Karpas-422 (cell line): ENCODE measurements at regions not wholly inside any gene's neighbourhood (a gene's known extent, or its start where the extent isn't known, plus 50 kb on each side); places are given as distances from the start of the nearest gene placed in this dataset.

ENCODE experiments used
- DNase-seq: peaks from one replicate; pipeline ENCODE4 v3.0.0-alpha.2; 2015
- H2AFZ ChIP-seq: fragments of 200-600 bp; sonication (generic); 2 replicates; pipeline ENCODE4 v1.6.1; 2014; ENCODE audit warnings: antibody characterized with exemption, low read length, mixed read lengths
- H3K27ac ChIP-seq: fragments of 200-600 bp; sonication (generic); 2 replicates; pipeline ENCODE4 v1.5.1; 2014; ENCODE audit warnings: mild to moderate bottlenecking, low read length, moderate library complexity
- H3K27me3 ChIP-seq: fragments of 200-600 bp; sonication (generic); 2 replicates; pipeline ENCODE4 v1.6.1; 2014; ENCODE audit warnings: low read length, mixed read lengths
- H3K36me3 ChIP-seq: fragments of 200-600 bp; sonication (generic); 2 replicates; pipeline ENCODE4 v1.6.1; 2014; ENCODE audit warnings: low read length, mixed read lengths; ENCODE audit not compliant: insufficient read depth
- H3K4me1 ChIP-seq: fragments of 200-600 bp; sonication (generic); 2 replicates; pipeline ENCODE4 v1.6.1; 2014; ENCODE audit warnings: mild to moderate bottlenecking, low read length, mixed read lengths
- H3K4me2 ChIP-seq: fragments of 200-600 bp; sonication (generic); 2 replicates; pipeline ENCODE4 v1.6.1; 2014; ENCODE audit warnings: low read length, low read depth, mild to moderate bottlenecking; ENCODE audit not compliant: poor library complexity, severe bottlenecking
- H3K4me3 ChIP-seq: fragments of 200-600 bp; sonication (generic); 2 replicates; pipeline ENCODE4 v1.5.1; 2014; ENCODE audit warnings: mild to moderate bottlenecking, antibody characterized with exemption, low read length, mixed read lengths
- H3K79me2 ChIP-seq: fragments of 200-600 bp; sonication (generic); 2 replicates; pipeline ENCODE4 v1.6.1; 2014; ENCODE audit warnings: mild to moderate bottlenecking, low read length, mixed read lengths
- H3K9ac ChIP-seq: fragments of 200-600 bp; sonication (generic); 2 replicates; pipeline ENCODE4 v1.6.0; 2014; ENCODE audit warnings: low read length
- H3K9me2 ChIP-seq: fragments of 200-600 bp; sonication (generic), shearing (Covaris generic); replicated peaks from 2 replicates; pipeline ENCODE4 v1.6.0; 2014; ENCODE audit warnings: mild to moderate bottlenecking, low read length, moderate library complexity; ENCODE audit not compliant: insufficient read depth
- H3K9me3 ChIP-seq: fragments of 300-700, 200-600 bp; sonication (generic); 2 replicates; pipeline ENCODE4 v1.6.1; 2014; ENCODE audit warnings: low read length, mixed read lengths
- H4K20me1 ChIP-seq: fragments of 200-600 bp; sonication (generic); 2 replicates; pipeline ENCODE4 v1.6.1; 2014; ENCODE audit warnings: mild to moderate bottlenecking, antibody characterized with exemption, low read length, low read depth; ENCODE audit not compliant: insufficient read depth

DNA sequence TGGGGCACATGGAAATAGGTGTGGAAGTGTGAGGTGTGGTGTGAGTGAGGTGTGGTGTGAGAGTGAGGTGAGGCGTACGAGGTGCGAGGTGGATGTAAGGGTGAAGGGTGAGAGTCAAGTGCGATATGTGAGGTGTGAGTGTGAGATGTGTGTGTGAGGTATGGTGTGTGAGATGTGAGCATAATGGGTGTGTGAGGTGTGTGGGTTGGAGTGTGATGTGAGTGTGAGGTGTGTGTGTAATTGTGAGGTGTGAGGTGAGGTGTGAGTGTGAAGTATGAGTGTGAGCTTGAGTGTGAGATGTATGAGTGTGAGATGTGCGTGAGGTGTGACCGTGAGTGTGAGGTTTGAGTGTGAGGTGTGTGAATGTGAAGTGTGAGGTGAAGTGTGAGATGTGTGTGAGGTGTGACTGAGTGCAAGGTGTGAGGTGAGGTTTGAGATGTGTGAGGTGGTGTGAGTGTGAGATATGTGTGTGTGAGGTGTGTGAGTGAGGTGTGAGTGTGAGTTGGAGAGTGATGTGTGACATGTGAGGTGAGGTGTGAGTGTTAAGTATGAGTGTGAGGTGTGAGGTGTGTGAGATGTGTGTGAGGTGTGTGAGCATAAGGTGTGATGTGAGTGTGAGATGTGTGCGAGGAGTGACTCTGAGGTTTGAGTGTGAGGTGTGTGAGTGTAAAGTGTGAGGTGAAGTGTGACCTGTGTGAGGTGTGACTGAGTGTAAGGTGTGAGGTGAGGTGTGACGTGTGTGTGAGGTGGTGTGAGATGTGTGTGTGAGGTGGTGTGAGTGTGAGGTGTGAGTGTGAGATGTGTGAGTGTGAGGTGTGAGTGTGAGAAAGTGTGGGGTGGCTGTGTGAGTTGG is 354.0 kb downstream of the FOXL1 start:
- no peak overlapping the region for H3K4me2 ChIP-seq
- H3K27ac ChIP-seq = no peak overlapping the region
- DNase-seq = no peak
- no peaks in the 10 kb centered on the region for H3K79me2 ChIP-seq
- H3K9me2 ChIP-seq = no peaks in the 10 kb centered on the region
- H2AFZ ChIP-seq = no peak overlapping the region
- no peak overlapping the region for H3K9ac ChIP-seq
- no peaks in the 10 kb centered on the region for H4K20me1 ChIP-seq
- no peaks in the 10 kb centered on the region for H3K4me1 ChIP-seq
- H3K36me3 ChIP-seq = no peaks in the 10 kb centered on the region
- H3K27me3 ChIP-seq = no peaks in the 10 kb centered on the region
- no peaks in the 10 kb centered on the region for H3K9me3 ChIP-seq
- no peak overlapping the region for H3K4me3 ChIP-seq

GRCh38 chr16:86934581-86935375 is 356.4 kb downstream of the FOXL1 start:
- H2AFZ ChIP-seq = no peak overlapping the region

DNA sequence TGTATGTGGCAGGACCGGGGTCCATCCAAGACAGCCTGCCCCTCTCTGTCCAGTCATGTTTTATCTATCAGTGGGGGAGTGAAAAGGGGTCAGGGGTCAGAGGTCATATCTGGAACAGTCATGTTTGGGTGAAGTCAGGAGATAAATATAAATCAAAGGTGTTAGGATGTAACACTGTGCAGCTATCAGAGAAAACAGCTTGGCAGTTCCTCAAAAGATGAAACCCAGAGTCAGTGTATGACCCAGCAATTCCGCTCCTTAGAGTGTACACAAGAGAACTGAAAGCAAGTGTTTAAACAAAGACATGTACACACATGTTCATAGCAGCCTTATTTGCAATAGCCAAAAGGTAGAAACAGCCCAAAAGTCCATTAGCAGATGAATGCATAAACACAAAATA is 361.3 kb downstream of the FOXL1 start:
- Histone ChIP-seq H3K9me3 (no peaks in the 10 kb centered on the region), H3K27ac (no peak overlapping the region), H3K79me2 (no peaks in the 10 kb centered on the region), H3K9ac (no peak overlapping the region), H3K4me1 (no peaks in the 10 kb centered on the region), H3K4me2 (no peak overlapping the region), H4K20me1 (no peaks in the 10 kb centered on the region), H2AFZ (no peak overlapping the region), H3K36me3 (no peaks in the 10 kb centered on the region), H3K9me2 (no peaks in the 10 kb centered on the region), H3K27me3 (no peaks in the 10 kb centered on the region), H3K4me3 (no peak overlapping the region)
- no peak for DNase-seq

More at GRCh38 chr16:86934581-86935375, 356.4 kb downstream of the FOXL1 start:
- Histone ChIP-seq H3K36me3 (no peaks in the 10 kb centered on the region), H3K27me3 (no peaks in the 10 kb centered on the region), H3K9ac (no peak overlapping the region), H3K27ac (no peak overlapping the region), H3K9me2 (no peaks in the 10 kb centered on the region), H4K20me1 (no peaks in the 10 kb centered on the region), H3K4me1 (no peaks in the 10 kb centered on the region), H3K4me3 (no peak overlapping the region), H3K79me2 (no peaks in the 10 kb centered on the region), H3K4me2 (no peak overlapping the region), H3K9me3 (no peaks in the 10 kb centered on the region)
- DNase-seq = no peak

- Histone ChIP-seq H3K79me2 (no peaks in the 10 kb centered on the region), H3K9ac (no peak overlapping the region), H3K4me1 (no peaks in the 10 kb centered on the region), H3K36me3 (no peaks in the 10 kb centered on the region), H3K27ac (no peak overlapping the region), H3K27me3 (no peaks in the 10 kb centered on the region), H3K4me3 (no peak overlapping the region), H3K9me2 (no peaks in the 10 kb centered on the region), H2AFZ (no peak overlapping the region), H3K9me3 (no peaks in the 10 kb centered on the region), H3K4me2 (no peak overlapping the region), H4K20me1 (no peaks in the 10 kb centered on the region)
- no peak for DNase-seq
These were observed 363.4 kb downstream of the FOXL1 start for GRCh38 chr16:86941731-86942130.

DNA sequence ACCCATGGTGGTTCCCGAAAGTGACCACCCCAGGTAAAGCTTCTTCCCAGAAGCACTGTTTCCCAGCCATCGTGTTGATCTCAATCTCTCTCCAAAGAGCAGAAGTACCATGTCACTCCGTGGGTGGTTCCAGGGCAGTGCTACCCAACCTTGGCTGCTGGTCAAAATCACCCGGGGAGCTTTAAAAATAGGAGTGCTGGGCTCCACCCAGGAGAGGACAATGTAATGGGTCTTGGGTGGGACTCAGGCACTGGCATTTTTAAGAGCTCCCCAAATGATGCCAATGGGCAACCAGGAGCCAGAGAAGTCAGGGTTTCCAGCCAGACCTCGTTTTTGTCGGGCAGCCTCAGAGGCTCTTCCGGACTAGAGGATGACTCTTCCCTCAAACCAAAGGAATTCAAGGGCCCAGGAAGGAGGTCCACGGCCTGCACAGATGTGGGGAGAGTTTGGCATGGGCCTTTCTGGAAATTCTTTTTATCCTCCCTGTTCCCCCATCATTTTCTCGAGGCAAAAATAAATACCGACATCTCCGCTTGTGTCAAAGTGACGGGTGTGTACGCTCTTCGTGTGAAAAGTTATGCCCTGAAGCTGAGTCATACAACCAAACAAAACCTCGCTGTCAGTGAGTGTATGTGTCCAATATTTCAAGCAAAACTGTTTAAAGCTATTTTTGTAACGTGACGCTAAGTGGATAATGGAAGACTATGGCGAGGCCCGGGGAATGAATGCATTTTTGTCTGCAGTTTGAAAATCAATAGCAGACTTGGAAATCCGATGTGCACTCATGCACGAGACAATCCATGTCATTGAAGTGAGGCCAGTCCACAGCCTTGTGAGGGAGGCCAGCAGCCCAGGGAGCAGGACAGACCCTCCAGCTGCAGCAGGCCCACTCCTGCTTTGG is 364.1 kb downstream of the FOXL1 start:
- H3K4me2 ChIP-seq = no peak overlapping the region

GRCh38 chr16:86945166-86945900 is 367.0 kb downstream of the FOXL1 start:
- Histone ChIP-seq H3K4me3 (no peak overlapping the region), H2AFZ (no peak overlapping the region), H3K36me3 (no peaks in the 10 kb centered on the region), H3K9me2 (no peaks in the 10 kb centered on the region), H3K4me2 (no peak overlapping the region), H3K27ac (no peak overlapping the region), H3K9ac (no peak overlapping the region), H3K4me1 (no peaks in the 10 kb centered on the region), H3K9me3 (no peaks in the 10 kb centered on the region), H4K20me1 (no peaks in the 10 kb centered on the region), H3K27me3 (no peaks in the 10 kb centered on the region), H3K79me2 (no peaks in the 10 kb centered on the region)
- no peak for DNase-seq

More for the DNA sequence above, 364.1 kb downstream of the FOXL1 start:
- Histone ChIP-seq H3K27me3 (no peaks in the 10 kb centered on the region), H3K27ac (no peak overlapping the region), H3K79me2 (no peaks in the 10 kb centered on the region), H3K9me3 (no peaks in the 10 kb centered on the region), H3K9ac (no peak overlapping the region), H3K4me1 (no peaks in the 10 kb centered on the region), H3K36me3 (no peaks in the 10 kb centered on the region), H4K20me1 (no peaks in the 10 kb centered on the region), H2AFZ (no peak overlapping the region), H3K4me3 (no peak overlapping the region), H3K9me2 (no peaks in the 10 kb centered on the region)
- DNase-seq = no peak

GRCh38 chr16:86946396-86946795 is 368.0 kb downstream of the FOXL1 start:
- DNase-seq = no peak
- no peaks in the 10 kb centered on the region for H3K4me1 ChIP-seq
- H3K9me3 ChIP-seq = no peaks in the 10 kb centered on the region
- H3K4me3 ChIP-seq = no peak overlapping the region
- no peak overlapping the region for H3K4me2 ChIP-seq
- H3K9me2 ChIP-seq = no peaks in the 10 kb centered on the region
- H3K79me2 ChIP-seq = no peaks in the 10 kb centered on the region
- no peak overlapping the region for H3K9ac ChIP-seq
- H3K36me3 ChIP-seq = no peaks in the 10 kb centered on the region
- H4K20me1 ChIP-seq = no peaks in the 10 kb centered on the region
- H2AFZ ChIP-seq = no peak overlapping the region
- no peak overlapping the region for H3K27ac ChIP-seq
- H3K27me3 ChIP-seq = no peaks in the 10 kb centered on the region
